C4-2B (cell line): ENCODE measurements at regions not wholly inside any gene's neighbourhood (a gene's known extent, or its start where the extent isn't known, plus 50 kb on each side); places are given as distances from the start of the nearest gene placed in this dataset.

Source experiments
- ZFX ChIP-seq: fragments of 450-650 bp; IDR thresholded peaks from 2 replicates; pipeline ENCODE4 v1.6.1; 2017
- TF ChIP-seq, protein P1 (sequence below): fragments of 450-650 bp; conservative IDR thresholded peaks from 2 replicates; pipeline ENCODE4 v1.5.1; 2017; ENCODE audit warnings: mild to moderate bottlenecking

DNA sequence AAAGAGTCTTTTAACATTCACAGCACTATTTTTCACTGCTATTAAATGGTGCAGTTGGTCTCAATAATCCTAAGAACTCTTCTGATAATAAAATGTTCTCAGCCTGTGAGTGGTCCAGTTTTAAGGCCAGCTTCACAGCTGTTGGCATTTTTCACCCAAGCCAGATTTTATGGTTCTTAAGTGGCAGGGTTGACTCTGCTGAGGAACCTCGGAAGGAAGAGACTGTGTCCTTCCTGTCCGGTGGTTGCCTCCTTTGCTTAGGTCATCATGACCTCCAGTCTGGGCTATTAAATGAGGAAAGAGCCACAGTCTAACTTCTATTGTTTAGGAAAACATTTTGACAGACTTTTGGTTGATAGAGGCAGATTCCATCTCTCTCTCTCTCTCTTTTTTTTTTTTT, 112.5 kb upstream of the SERBP1 start:
- TF ChIP-seq, protein P1, sequence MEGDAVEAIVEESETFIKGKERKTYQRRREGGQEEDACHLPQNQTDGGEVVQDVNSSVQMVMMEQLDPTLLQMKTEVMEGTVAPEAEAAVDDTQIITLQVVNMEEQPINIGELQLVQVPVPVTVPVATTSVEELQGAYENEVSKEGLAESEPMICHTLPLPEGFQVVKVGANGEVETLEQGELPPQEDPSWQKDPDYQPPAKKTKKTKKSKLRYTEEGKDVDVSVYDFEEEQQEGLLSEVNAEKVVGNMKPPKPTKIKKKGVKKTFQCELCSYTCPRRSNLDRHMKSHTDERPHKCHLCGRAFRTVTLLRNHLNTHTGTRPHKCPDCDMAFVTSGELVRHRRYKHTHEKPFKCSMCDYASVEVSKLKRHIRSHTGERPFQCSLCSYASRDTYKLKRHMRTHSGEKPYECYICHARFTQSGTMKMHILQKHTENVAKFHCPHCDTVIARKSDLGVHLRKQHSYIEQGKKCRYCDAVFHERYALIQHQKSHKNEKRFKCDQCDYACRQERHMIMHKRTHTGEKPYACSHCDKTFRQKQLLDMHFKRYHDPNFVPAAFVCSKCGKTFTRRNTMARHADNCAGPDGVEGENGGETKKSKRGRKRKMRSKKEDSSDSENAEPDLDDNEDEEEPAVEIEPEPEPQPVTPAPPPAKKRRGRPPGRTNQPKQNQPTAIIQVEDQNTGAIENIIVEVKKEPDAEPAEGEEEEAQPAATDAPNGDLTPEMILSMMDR: no peak
- no peak for TF ChIP-seq ZFX
